ENCODE measurements at regions not wholly inside any gene's neighbourhood (a gene's known extent, or its start where the extent isn't known, plus 50 kb on each side); places are given as distances from the start of the nearest gene placed in this dataset.

- TF ChIP-seq TSHZ1 (CRISPR knock-in tag; IDR thresholded peaks at IDR 0.05) = no peak
- TF ChIP-seq ZNF347 (CRISPR knock-in tag; IDR thresholded peaks at IDR 0.05; ENCODE audit: low read depth) = no peak
- no peak for TF ChIP-seq POLR2A (conservative IDR thresholded peaks at IDR 0.05)
- TF ChIP-seq NR1H2 (CRISPR knock-in tag; IDR thresholded peaks at IDR 0.05) = no peak
- TF ChIP-seq CEBPG (CRISPR knock-in tag; IDR thresholded peaks at IDR 0.05) = no peak
- no peak for TF ChIP-seq CEBPG (tag; conservative IDR thresholded peaks at IDR 0.05 in 1 of 2, IDR thresholded peaks at IDR 0.05 in 1 of 2)
- no peak for TF ChIP-seq HMBOX1 (IDR thresholded peaks at IDR 0.05)
- TF ChIP-seq MECOM (CRISPR knock-in tag; IDR thresholded peaks at IDR 0.05) = no peak
These were observed 204.4 kb upstream of the PTER start (continued) for GRCh38 chr10:16232441-16232840.

GRCh38 chr10:16234916-16235315, 201.9 kb upstream of the PTER start:
- H3K9me1 ChIP-seq (ENCODE audit: control insufficient read depth, insufficient read depth, low read length) = no peaks in the 10 kb centered on the region
- no peaks in the 10 kb centered on the region for H3K27me3 ChIP-seq (ENCODE audit: control insufficient read depth in 2 of 2, insufficient read depth in 2 of 2, low read length in 2 of 2)
- TF ChIP-seq TFE3 (CRISPR knock-in tag; IDR thresholded peaks at IDR 0.05) = no peak
- TF ChIP-seq NFRKB (IDR thresholded peaks at IDR 0.05; ENCODE audit: low read depth) = no peak
- TF ChIP-seq ZNF384 (IDR thresholded peaks at IDR 0.05; ENCODE audit: low read depth, low read length) = no peak
- no peak for TF ChIP-seq CEBPB (tag; IDR thresholded peaks at IDR 0.05)
- TF ChIP-seq ZNF324 (CRISPR knock-in tag; IDR thresholded peaks at IDR 0.05) = no peak
- no peak for TF ChIP-seq FOXK1 (CRISPR knock-in tag; IDR thresholded peaks at IDR 0.05; ENCODE audit: borderline replicate concordance)
- no peak for TF ChIP-seq ZNF561 (CRISPR knock-in tag; conservative IDR thresholded peaks at IDR 0.05)
- DNase-seq (ENCODE audit: extremely low read depth in 1 of 4, low spot score in 3 of 4) = no peak
- no peak overlapping the region for H3K27ac ChIP-seq (ENCODE audit: extremely low read depth, low read depth, low read length)
- H3K4me1 ChIP-seq (replicated peaks in 1 of 2; ENCODE audit: control insufficient read depth in 2 of 2, insufficient read depth in 2 of 2, low read length in 2 of 2) = no peaks in the 10 kb centered on the region
- ChIA-PET POLR2A (no interaction called here), CTCF (ENCODE audit: low intra/inter-chr PET ratio) (no interaction called here)
- no peaks in the 10 kb centered on the region for H3K36me3 ChIP-seq (ENCODE audit: control insufficient read depth, insufficient read depth, low read length)
- H4K20me1 ChIP-seq (replicated peaks; ENCODE audit: control insufficient read depth, insufficient read depth, low read length) = no peaks in the 10 kb centered on the region
- H3K4me3 ChIP-seq = no peak overlapping the region
- no peak for FAIRE-seq
- no peaks in the 10 kb centered on the region for H3K9me3 ChIP-seq (replicated peaks; ENCODE audit: control insufficient read depth, insufficient read depth, low read depth, low read length)
- 0% methylated on average over 2 of the region's 2 CpGs for WGBS (ENCODE audit: insufficient coverage, low coverage, missing lambda C conversion rate)
- H3K9ac ChIP-seq (ENCODE audit: insufficient read depth in 1 of 2, low read depth in 2 of 2, low read length in 2 of 2) = no peak overlapping the region
- no peaks in the 10 kb centered on the region for H3K79me2 ChIP-seq (ENCODE audit: control insufficient read depth, insufficient read depth, low read length)
- H3K4me2 ChIP-seq (ENCODE audit: insufficient read depth, low read length) = no peak overlapping the region
- H2AFZ ChIP-seq (ENCODE audit: low read depth, low read length) = no peak overlapping the region
- intact Hi-C loops (cut with micrococcal nuclease) = no loop called here
- no TSS peak for BruUV-seq (replicated peaks)
- in situ Hi-C loops (cut with MboI) = no loop called here
- ATAC-seq = no peak
